K562 (cell line): ENCODE measurements at regions not wholly inside any gene's neighbourhood (a gene's known extent, or its start where the extent isn't known, plus 50 kb on each side); places are given as distances from the start of the nearest gene placed in this dataset.

ENCODE experiments used
- ATAC-seq: fragments of 200-7000 bp; cut with Tn5 transposase; 3 replicates; pipeline ENCODE4 v1.9.1; 2020; ENCODE audit warnings: moderate library complexity
- BruUV-seq: library from RNA; stranded (reverse); fragments of 400-500 nt; replicated peaks from 2 replicates; lab custom pipeline; 2021; lab: Mats Ljungman, UMichigan
- CTCF ChIA-PET: fragments of 300-600 bp; formaldehyde crosslinking; extraction: SDS; loops from one replicate; lab custom pipeline; 2021; ENCODE audit warnings: low intra/inter-chr PET ratio; lab: Yijun Ruan, JAX
- POLR2A ChIA-PET: fragments of 300-600, 350-650 bp; sonication (Branson Sonifier 250); formaldehyde crosslinking; extraction: SDS; loops from one replicate; lab custom pipeline; 2021; ENCODE audit warnings: antibody characterized with exemption, inconsistent platforms; lab: Yijun Ruan, JAX
- DNase-seq, 4 experiments: peaks; one replicate each; pipeline versions ENCODE4 v3.0.0 to v3.0.0-alpha.2; 2011 to 2018; ENCODE audit warnings: low spot score in 3 of 4, mixed read lengths in 3 of 4; ENCODE audit errors: extremely low read depth in 1 of 4
- FAIRE-seq: peaks from 2 replicates; lab custom pipeline; 2011; peaks lifted over from hg19 to GRCh38; lab: Jason Lieb, UNC
- H2AFZ ChIP-seq: 2 replicates; pipeline ENCODE4 v1.6.0; 2011; ENCODE audit warnings: low read depth, low read length, control low read depth, inconsistent platforms
- H3K27ac ChIP-seq: fragments of 200-600 bp; 3 replicates; pipeline ENCODE4 v1.8.0; 2011; ENCODE audit warnings: low read depth, mild to moderate bottlenecking, control low read depth, inconsistent platforms, low read length, moderate library complexity, mixed read lengths; ENCODE audit errors: extremely low read depth
- H3K27me3 ChIP-seq, 2 experiments: fragments of 300-600 bp in 1 of 2; 2 replicates in 1 of 2; 3 replicates in 1 of 2; pipeline versions ENCODE4 v1.6.0 to v1.8.0; 2011; ENCODE audit warnings: inconsistent platforms in 2 of 2, low read length in 2 of 2, mild to moderate bottlenecking in 1 of 2, mixed read lengths in 1 of 2, moderate library complexity in 1 of 2; ENCODE audit not compliant: control insufficient read depth in 2 of 2, insufficient read depth in 2 of 2
- H3K36me3 ChIP-seq: fragments of 300-600 bp; 3 replicates; pipeline ENCODE4 v1.8.0; 2011; ENCODE audit warnings: mild to moderate bottlenecking, low read length, inconsistent platforms; ENCODE audit not compliant: control insufficient read depth, insufficient read depth
- H3K4me1 ChIP-seq, 2 experiments: fragments of 200-600 bp in 1 of 2; replicated peaks in 1 of 2; 2 replicates in 1 of 2; 3 replicates in 1 of 2; pipeline versions ENCODE4 v1.5.1 to v1.8.0; 2011; ENCODE audit warnings: inconsistent platforms in 2 of 2, low read length in 2 of 2, mild to moderate bottlenecking in 1 of 2, mixed read lengths in 1 of 2, moderate library complexity in 1 of 2; ENCODE audit not compliant: control insufficient read depth in 2 of 2, insufficient read depth in 2 of 2
- H3K4me2 ChIP-seq: 2 replicates; pipeline ENCODE4 v1.6.1; 2011; ENCODE audit warnings: low read length, control low read depth, inconsistent platforms, mixed read lengths; ENCODE audit not compliant: insufficient read depth
- H3K4me3 ChIP-seq: fragments of 200-600 bp; sonication (generic), shearing (Covaris generic); 2 replicates; pipeline ENCODE4 v1.5.1; 2016; ENCODE audit warnings: control low read depth, inconsistent platforms
- H3K79me2 ChIP-seq: fragments of 200-600 bp; 3 replicates; pipeline ENCODE4 v1.8.0; 2011; ENCODE audit warnings: low read length, inconsistent platforms; ENCODE audit not compliant: control insufficient read depth, insufficient read depth
- H3K9ac ChIP-seq, 2 experiments: 2 replicates each; pipeline versions ENCODE4 v1.6.0 to v1.6.1; 2011; ENCODE audit warnings: low read depth in 2 of 2, low read length in 2 of 2, control low read depth in 1 of 2, inconsistent platforms in 1 of 2, mild to moderate bottlenecking in 1 of 2, mixed read lengths in 1 of 2; ENCODE audit not compliant: insufficient read depth in 1 of 2
- H3K9me1 ChIP-seq: one replicate; pipeline ENCODE4 v1.6.0; 2011; ENCODE audit warnings: inconsistent platforms, mild to moderate bottlenecking, low read length, moderate library complexity; ENCODE audit not compliant: control insufficient read depth, insufficient read depth
- H3K9me3 ChIP-seq: replicated peaks from 2 replicates; pipeline ENCODE4 v1.5.1; 2011; ENCODE audit warnings: low read depth, low read length, inconsistent platforms; ENCODE audit not compliant: control insufficient read depth, insufficient read depth
- H4K20me1 ChIP-seq: replicated peaks from 2 replicates; pipeline ENCODE4 v1.6.1; 2011; ENCODE audit warnings: low read length, inconsistent platforms, mixed read lengths; ENCODE audit not compliant: control insufficient read depth, insufficient read depth
- ATF4 ChIP-seq: fragments of 450-650 bp; formaldehyde crosslinking; IDR thresholded peaks from 2 replicates; pipeline ENCODE4 v1.4.0; 2022; ENCODE audit warnings: mild to moderate bottlenecking, moderate library complexity
- HCFC1 ChIP-seq: IDR thresholded peaks from 2 replicates; pipeline ENCODE4 v1.6.1; 2012; ENCODE audit warnings: low read depth, low read length, improper control_type of control experiment
- HMGN3 ChIP-seq: IDR thresholded peaks from 2 replicates; pipeline ENCODE4 v1.6.1; 2011; ENCODE audit warnings: borderline replicate concordance, low read depth, mild to moderate bottlenecking, mixed read lengths, low read length; ENCODE audit not compliant: insufficient read length; ENCODE audit errors: extremely low read depth
- MBD1 ChIP-seq: fragments of 250-450 bp; sonication (Bioruptor Pico); IDR thresholded peaks from 2 replicates; pipeline ENCODE4 v1.8.0; 2022; ENCODE audit warnings: inconsistent platforms
- MXD1 ChIP-seq: fragments of 250-450 bp; sonication (Bioruptor Pico); IDR thresholded peaks from 2 replicates; pipeline ENCODE4 v1.8.0; 2021; ENCODE audit warnings: borderline replicate concordance, mild to moderate bottlenecking, moderate library complexity; ENCODE audit not compliant: poor library complexity, severe bottlenecking
- NRF1 ChIP-seq, 2 experiments: fragments of 450-650 bp; IDR thresholded peaks in 1 of 2; conservative IDR thresholded peaks in 1 of 2; 2 replicates each; pipeline ENCODE4 v1.6.1; 2014; ENCODE audit warnings: mild to moderate bottlenecking in 2 of 2
- PML ChIP-seq: IDR thresholded peaks from 2 replicates; pipeline ENCODE4 v1.6.1; 2012; ENCODE audit warnings: low read length, inconsistent platforms
- RBM25 ChIP-seq: fragments of 200-400 bp; formaldehyde crosslinking; IDR thresholded peaks from 2 replicates; pipeline ENCODE4 v1.6.1; 2018; ENCODE audit warnings: low read length, low read depth, moderate library complexity; ENCODE audit not compliant: severe bottlenecking
- RNF2 ChIP-seq: sonication (generic); IDR thresholded peaks from 2 replicates; pipeline ENCODE4 v1.6.1; 2016
- SMARCE1 ChIP-seq: fragments of 450-650 bp; IDR thresholded peaks from 2 replicates; pipeline ENCODE4 v1.7.1; 2016; ENCODE audit warnings: mild to moderate bottlenecking
- UBTF ChIP-seq, 2 experiments: IDR thresholded peaks; 2 replicates each; pipeline ENCODE4 v1.6.1; 2012; ENCODE audit warnings: improper control_type of control experiment in 2 of 2, low read depth in 2 of 2, low read length in 2 of 2, borderline replicate concordance in 1 of 2
- ZNF282 ChIP-seq: sonication (generic); formaldehyde crosslinking; IDR thresholded peaks from 2 replicates; pipeline ENCODE4 v1.8.1; 2023; ENCODE audit warnings: missing genetic modification reagents
- ZNF584 ChIP-seq: fragments of 200-800 bp; sonication (Bioruptor generic); IDR thresholded peaks from 2 replicates; pipeline ENCODE4 v1.6.1; 2016; ENCODE audit warnings: low read depth, mild to moderate bottlenecking, missing genetic modification characterization, missing compliant biosample characterization
- ZNF644 ChIP-seq: fragments of 200-800 bp; sonication (Bioruptor generic); IDR thresholded peaks from 2 replicates; pipeline ENCODE4 v1.6.1; 2016; ENCODE audit warnings: low read depth, missing genetic modification characterization, missing compliant biosample characterization
- WGBS: fragments of 100-300 bp; shearing (Covaris generic); methylation state at CpG from one replicate; pipeline ENCODE4 v1.1.6; 2016; ENCODE audit warnings: low coverage, mixed read lengths; ENCODE audit not compliant: insufficient coverage; ENCODE audit errors: missing lambda C conversion rate; 5-methylcytosine and 5-hydroxymethylcytosine counted together
- in situ Hi-C: fragments of 300-500 bp; cut with MboI; formaldehyde crosslinking; loops from 4 replicates; pipeline ENCODE4 v1.15.0; 2018; ENCODE audit warnings: inconsistent platforms, mixed read lengths
- intact Hi-C: fragments of 100-400 bp; cut with micrococcal nuclease; formaldehyde crosslinking; loops from 2 replicates; pipeline ENCODE4 v1.14.2; 2022
- TF ChIP-seq, protein P1 (sequence below): sonication (generic); formaldehyde crosslinking; IDR thresholded peaks from 2 replicates; pipeline ENCODE4 v1.8.0; 2022; ENCODE audit warnings: mild to moderate bottlenecking, missing genetic modification reagents

- no peak for TF ChIP-seq ZNF644 (tag)
- TF ChIP-seq NRF1 (conservative IDR thresholded peaks at IDR 0.05 in 1 of 2, IDR thresholded peaks at IDR 0.05 in 1 of 2): no peak
- TF ChIP-seq HCFC1: no peak
- TF ChIP-seq SMARCE1: no peak
- no peak for TF ChIP-seq RBM25
Observed at GRCh38 chr10:57247271-57247670, 886.2 kb upstream of the ZWINT start (continued).

DNA sequence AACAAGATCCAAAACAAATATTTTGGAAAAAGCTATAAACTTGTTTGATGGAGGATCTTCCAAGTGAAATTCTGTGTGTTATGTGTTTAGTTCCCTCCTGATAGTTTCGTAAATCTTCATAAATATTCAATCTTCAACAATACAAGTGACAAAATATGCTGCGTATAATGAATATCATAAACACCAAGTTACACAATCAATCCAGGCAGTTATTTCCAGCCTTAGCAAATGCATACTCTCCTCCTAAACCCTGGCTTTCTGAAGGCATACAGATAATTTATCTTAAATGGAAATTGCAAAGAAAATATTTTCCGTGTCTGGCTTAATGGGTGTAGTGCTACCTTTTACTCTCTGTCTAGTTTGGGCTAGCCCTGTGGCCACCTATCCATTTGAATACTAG lies 864.9 kb upstream of the ZWINT start:
- no peak overlapping the region for H3K4me3 ChIP-seq
- in situ Hi-C loops: no loop called here
- ChIA-PET CTCF (no interaction called here), POLR2A (no interaction called here)
- no peak overlapping the region for H3K27ac ChIP-seq
- DNase-seq (no peak), ATAC-seq (no peak), FAIRE-seq (no peak)
- H3K27me3 ChIP-seq: no peaks in the 10 kb centered on the region
- BruUV-seq: no TSS peak
- no peak overlapping the region for H3K4me2 ChIP-seq
- H3K4me1 ChIP-seq: no peaks in the 10 kb centered on the region
- no peaks in the 10 kb centered on the region for H3K79me2 ChIP-seq
- no peaks in the 10 kb centered on the region for H3K36me3 ChIP-seq
- H3K9me1 ChIP-seq: no peaks in the 10 kb centered on the region
- H3K9me3 ChIP-seq: no peaks in the 10 kb centered on the region; the same call in 1 of the 2 replicates
- H2AFZ ChIP-seq: no peak overlapping the region
- intact Hi-C loops: no loop called here
- 6% methylated on average over 3 of the region's 3 CpGs for WGBS
- no peaks in the 10 kb centered on the region for H4K20me1 ChIP-seq
- no peak overlapping the region for H3K9ac ChIP-seq
- TF ChIP-seq, protein P1, sequence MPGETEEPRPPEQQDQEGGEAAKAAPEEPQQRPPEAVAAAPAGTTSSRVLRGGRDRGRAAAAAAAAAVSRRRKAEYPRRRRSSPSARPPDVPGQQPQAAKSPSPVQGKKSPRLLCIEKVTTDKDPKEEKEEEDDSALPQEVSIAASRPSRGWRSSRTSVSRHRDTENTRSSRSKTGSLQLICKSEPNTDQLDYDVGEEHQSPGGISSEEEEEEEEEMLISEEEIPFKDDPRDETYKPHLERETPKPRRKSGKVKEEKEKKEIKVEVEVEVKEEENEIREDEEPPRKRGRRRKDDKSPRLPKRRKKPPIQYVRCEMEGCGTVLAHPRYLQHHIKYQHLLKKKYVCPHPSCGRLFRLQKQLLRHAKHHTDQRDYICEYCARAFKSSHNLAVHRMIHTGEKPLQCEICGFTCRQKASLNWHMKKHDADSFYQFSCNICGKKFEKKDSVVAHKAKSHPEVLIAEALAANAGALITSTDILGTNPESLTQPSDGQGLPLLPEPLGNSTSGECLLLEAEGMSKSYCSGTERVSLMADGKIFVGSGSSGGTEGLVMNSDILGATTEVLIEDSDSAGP (CRISPR knock-in tag): no peak
- no peak for TF ChIP-seq ZNF584 (CRISPR knock-in tag)
- no peak for TF ChIP-seq MXD1 (CRISPR knock-in tag)
- TF ChIP-seq ZNF282 (CRISPR knock-in tag): no peak
- no peak for TF ChIP-seq MBD1 (CRISPR knock-in tag)
- no peak for TF ChIP-seq PML
- TF ChIP-seq RNF2: no peak
- no peak for TF ChIP-seq HMGN3
- TF ChIP-seq UBTF (IDR thresholded peaks at IDR 0.05; ENCODE audit: borderline replicate concordance in 1 of 2, low read depth in 2 of 2, low read length in 2 of 2): no peak
- no peak for TF ChIP-seq ATF4
